ENCODE measurements at regions not wholly inside any gene's neighbourhood (a gene's known extent, or its start where the extent isn't known, plus 50 kb on each side); places are given as distances from the start of the nearest gene placed in this dataset.

- Histone ChIP-seq H3K27ac (ENCODE audit: poor library complexity, severe bottlenecking) (no peak overlapping the region), H3K4me3 (ENCODE audit: severe bottlenecking) (no peak overlapping the region), H3K9me3 (ENCODE audit: severe bottlenecking) (no peaks in the 10 kb centered on the region), H3K4me1 (ENCODE audit: insufficient read depth, poor library complexity, severe bottlenecking) (no peaks in the 10 kb centered on the region), H3K27me3 (ENCODE audit: insufficient read depth, poor library complexity, severe bottlenecking) (no peaks in the 10 kb centered on the region), H3K36me3 (ENCODE audit: low read depth) (no peaks in the 10 kb centered on the region)
- DNase-seq (ENCODE audit: low spot score) (no peak), ATAC-seq (ENCODE audit: low read depth) (no peak)
- no peak for TF ChIP-seq CTCF (IDR thresholded peaks at IDR 0.05; ENCODE audit: poor library complexity, severe bottlenecking)
Observed at GRCh38 chr4:104129243-104129642, 365.5 kb downstream of the CXXC4 start.

DNA sequence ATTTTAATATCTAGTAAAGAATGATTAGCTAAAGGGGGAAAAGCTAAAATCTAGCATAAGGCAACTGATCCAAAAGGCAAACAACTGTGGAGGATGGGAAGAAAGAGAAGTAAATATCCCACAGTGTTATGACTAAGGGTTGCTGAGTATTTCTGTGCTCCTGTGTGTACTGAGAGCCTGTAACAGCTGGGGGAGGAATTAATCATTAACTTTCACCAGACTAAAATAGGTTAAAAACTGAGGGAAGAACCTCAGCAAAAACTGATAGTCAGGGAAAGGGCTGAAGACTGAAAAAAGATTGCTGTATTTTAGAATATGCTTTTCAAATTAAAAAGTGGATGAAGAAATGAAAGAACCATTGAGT is 365.9 kb downstream of the CXXC4 start:
- ATAC-seq (ENCODE audit: low read depth), result no peak
- H3K27me3 ChIP-seq (ENCODE audit: insufficient read depth, poor library complexity, severe bottlenecking), result no peaks in the 10 kb centered on the region
- H3K27ac ChIP-seq (ENCODE audit: poor library complexity, severe bottlenecking), result no peak overlapping the region

GRCh38 chr4:104128031-104128849 is 366.5 kb downstream of the CXXC4 start:
- Histone ChIP-seq H3K9me3 (ENCODE audit: severe bottlenecking) (no peaks in the 10 kb centered on the region), H3K27me3 (ENCODE audit: insufficient read depth, poor library complexity, severe bottlenecking) (no peaks in the 10 kb centered on the region), H3K4me1 (ENCODE audit: insufficient read depth, poor library complexity, severe bottlenecking) (no peaks in the 10 kb centered on the region), H3K4me3 (ENCODE audit: severe bottlenecking) (no peak overlapping the region), H3K27ac (ENCODE audit: poor library complexity, severe bottlenecking) (no peak overlapping the region), H3K36me3 (ENCODE audit: low read depth) (no peaks in the 10 kb centered on the region)
- TF ChIP-seq CTCF (IDR thresholded peaks at IDR 0.05; ENCODE audit: poor library complexity, severe bottlenecking), result no peak
- DNase-seq (ENCODE audit: low spot score) (no peak), ATAC-seq (ENCODE audit: low read depth) (no peak)

More for the DNA sequence above, 365.9 kb downstream of the CXXC4 start:
- Histone ChIP-seq H3K4me3 (ENCODE audit: severe bottlenecking) (no peak overlapping the region), H3K36me3 (ENCODE audit: low read depth) (no peaks in the 10 kb centered on the region), H3K9me3 (ENCODE audit: severe bottlenecking) (no peaks in the 10 kb centered on the region), H3K4me1 (ENCODE audit: insufficient read depth, poor library complexity, severe bottlenecking) (no peaks in the 10 kb centered on the region)
- DNase-seq (ENCODE audit: low spot score), result no peak
- TF ChIP-seq CTCF (IDR thresholded peaks at IDR 0.05; ENCODE audit: poor library complexity, severe bottlenecking), result no peak

DNA sequence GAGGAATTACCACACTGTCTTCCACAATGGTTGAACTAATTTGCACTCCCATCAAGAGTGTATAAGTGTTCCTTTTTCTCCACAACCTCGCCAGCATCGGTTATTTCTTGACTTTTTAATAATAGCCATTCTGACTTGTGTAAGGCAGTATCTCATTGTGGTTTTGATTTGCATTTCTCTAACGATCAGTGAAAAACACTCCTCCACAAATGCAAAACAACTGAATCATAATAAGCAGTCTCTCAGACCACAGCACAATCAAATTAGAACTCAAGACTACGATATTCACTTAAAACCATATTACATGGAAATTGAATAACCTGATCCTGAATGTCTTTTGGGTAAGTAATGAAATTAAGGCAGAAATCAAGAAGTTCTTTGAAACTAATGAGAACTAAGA is 371.7 kb downstream of the CXXC4 start:
- ATAC-seq (ENCODE audit: low read depth) (no peak), DNase-seq (ENCODE audit: low spot score) (no peak)
- no peaks in the 10 kb centered on the region for H3K27me3 ChIP-seq (ENCODE audit: insufficient read depth, poor library complexity, severe bottlenecking)
- no peak overlapping the region for H3K4me3 ChIP-seq (ENCODE audit: severe bottlenecking)
- no peak for TF ChIP-seq CTCF (IDR thresholded peaks at IDR 0.05; ENCODE audit: poor library complexity, severe bottlenecking)
- H3K9me3 ChIP-seq (ENCODE audit: severe bottlenecking), result no peaks in the 10 kb centered on the region
- no peaks in the 10 kb centered on the region for H3K36me3 ChIP-seq (ENCODE audit: low read depth)
- no peak overlapping the region for H3K27ac ChIP-seq (ENCODE audit: poor library complexity, severe bottlenecking)
- no peaks in the 10 kb centered on the region for H3K4me1 ChIP-seq (ENCODE audit: insufficient read depth, poor library complexity, severe bottlenecking)

DNA sequence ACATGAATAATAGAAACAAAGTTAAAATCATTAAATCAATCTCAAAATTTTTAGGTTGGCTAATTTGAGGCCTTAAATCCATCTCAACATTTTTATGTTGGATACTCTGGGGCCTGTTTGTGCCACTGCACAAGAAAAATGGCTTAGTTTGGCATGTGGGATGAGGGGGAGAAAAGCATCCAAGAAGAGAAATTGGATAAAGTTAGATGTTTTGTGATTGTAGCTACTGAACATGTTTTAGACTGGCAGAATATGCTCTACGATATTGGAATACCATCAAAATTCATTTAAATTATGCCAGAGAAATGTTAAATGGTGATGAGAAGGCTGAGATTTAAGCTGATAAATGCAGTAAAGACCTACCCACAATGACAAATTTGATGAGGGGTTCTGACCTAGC is 376.9 kb downstream of the CXXC4 start:
- H3K9me3 ChIP-seq (ENCODE audit: severe bottlenecking), result no peaks in the 10 kb centered on the region
- no peaks in the 10 kb centered on the region for H3K36me3 ChIP-seq (ENCODE audit: low read depth)
- H3K4me1 ChIP-seq (ENCODE audit: insufficient read depth, poor library complexity, severe bottlenecking), result no peaks in the 10 kb centered on the region
- H3K27ac ChIP-seq (ENCODE audit: poor library complexity, severe bottlenecking), result no peak overlapping the region
- H3K27me3 ChIP-seq (ENCODE audit: insufficient read depth, poor library complexity, severe bottlenecking), result no peaks in the 10 kb centered on the region
- H3K4me3 ChIP-seq (ENCODE audit: severe bottlenecking), result no peak overlapping the region
- DNase-seq (ENCODE audit: low spot score) (no peak), ATAC-seq (ENCODE audit: low read depth) (no peak)
- no peak for TF ChIP-seq CTCF (IDR thresholded peaks at IDR 0.05; ENCODE audit: poor library complexity, severe bottlenecking)
